Astrocyte (in vitro differentiated cells and primary cell): ENCODE measurements at regions not wholly inside any gene's neighbourhood (a gene's known extent, or its start where the extent isn't known, plus 50 kb on each side); places are given as distances from the start of the nearest gene placed in this dataset.

ENCODE experiments used
- DNase-seq: peaks from one replicate; pipeline ENCODE4 v3.0.0-alpha.2; 2010; ENCODE audit warnings: low read depth
- FAIRE-seq: peaks from 2 replicates; lab custom pipeline; 2011; peaks lifted over from hg19 to GRCh38; lab: Jason Lieb, UNC
- H2AFZ ChIP-seq: 2 replicates; pipeline ENCODE4 v1.6.0; 2012; ENCODE audit warnings: low read depth, low read length, inconsistent platforms
- H3K27ac ChIP-seq: 2 replicates; pipeline ENCODE4 v1.5.1; 2011; ENCODE audit warnings: low read depth, low read length, inconsistent platforms
- H3K27me3 ChIP-seq: 2 replicates; pipeline ENCODE4 v1.6.0; 2011; ENCODE audit warnings: low read length, inconsistent platforms; ENCODE audit not compliant: insufficient read depth
- H3K36me3 ChIP-seq: 2 replicates; pipeline ENCODE4 v1.5.1; 2011; ENCODE audit warnings: low read length, inconsistent platforms; ENCODE audit not compliant: insufficient read depth
- H3K4me1 ChIP-seq: 2 replicates; pipeline ENCODE4 v1.5.1; 2011; ENCODE audit warnings: low read length, inconsistent platforms; ENCODE audit not compliant: insufficient read depth
- H3K4me2 ChIP-seq: 2 replicates; pipeline ENCODE4 v1.6.0; 2012; ENCODE audit warnings: low read length, inconsistent platforms
- H3K4me3 ChIP-seq: 2 replicates; pipeline ENCODE4 v1.5.1; 2011; ENCODE audit warnings: low read depth, mild to moderate bottlenecking, low read length, inconsistent platforms; ENCODE audit not compliant: insufficient read depth
- H3K79me2 ChIP-seq: 2 replicates; pipeline ENCODE4 v1.6.0; 2012; ENCODE audit warnings: mild to moderate bottlenecking, low read length, inconsistent platforms; ENCODE audit not compliant: insufficient read depth
- H3K9ac ChIP-seq: 2 replicates; pipeline ENCODE4 v1.6.0; 2012; ENCODE audit warnings: mild to moderate bottlenecking, low read length, inconsistent platforms
- H3K9me3 ChIP-seq: 2 replicates; pipeline ENCODE4 v1.5.1; 2012; ENCODE audit warnings: low read depth, mild to moderate bottlenecking, low read length, inconsistent platforms; ENCODE audit not compliant: insufficient read depth
- H4K20me1 ChIP-seq: 2 replicates; pipeline ENCODE4 v1.6.0; 2012; ENCODE audit warnings: low read length, inconsistent platforms; ENCODE audit not compliant: insufficient read depth
- H3K27ac Mint-ChIP-seq: one replicate; pipeline ENCODE4 v1.8.0; 2021; ENCODE audit warnings: mild to moderate bottlenecking, mixed read lengths; ENCODE audit not compliant: unreplicated experiment
- H3K27me3 Mint-ChIP-seq: one replicate; pipeline ENCODE4 v1.8.0; 2021; ENCODE audit warnings: low read depth, mixed read lengths; ENCODE audit not compliant: unreplicated experiment
- H3K36me3 Mint-ChIP-seq: one replicate; pipeline ENCODE4 v1.8.0; 2021; ENCODE audit warnings: low read depth, mixed read lengths; ENCODE audit not compliant: unreplicated experiment
- H3K4me1 Mint-ChIP-seq: one replicate; pipeline ENCODE4 v1.8.0; 2021; ENCODE audit warnings: low read depth, mixed read lengths; ENCODE audit not compliant: unreplicated experiment
- H3K4me3 Mint-ChIP-seq: one replicate; pipeline ENCODE4 v1.8.0; 2021; ENCODE audit warnings: mild to moderate bottlenecking, moderate library complexity, mixed read lengths; ENCODE audit not compliant: unreplicated experiment
- H3K9me3 Mint-ChIP-seq: one replicate; pipeline ENCODE4 v1.8.0; 2021; ENCODE audit warnings: mild to moderate bottlenecking, mixed read lengths; ENCODE audit not compliant: unreplicated experiment
- EZH2 ChIP-seq: IDR thresholded peaks from 2 replicates; pipeline ENCODE4 v1.6.1; 2012; ENCODE audit warnings: mild to moderate bottlenecking, low read length, inconsistent platforms; ENCODE audit not compliant: insufficient read depth
- TF ChIP-seq, protein P1 (sequence below): IDR thresholded peaks from 2 replicates; pipeline ENCODE4 v1.5.1; 2011; ENCODE audit warnings: low read depth, mild to moderate bottlenecking, inconsistent platforms, low read length, moderate library complexity; ENCODE audit not compliant: insufficient read depth

- H3K27me3 ChIP-seq: no peaks in the 10 kb centered on the region
- no peaks in the 10 kb centered on the region for H3K36me3 ChIP-seq
- H2AFZ ChIP-seq: peak overlapping the region; percentile 45
- no peaks in the 10 kb centered on the region for H4K20me1 ChIP-seq
- no peak for FAIRE-seq
- Mint-ChIP-seq H3K27ac (no peak overlapping the region), H3K36me3 (peaks cover 4% of the 10 kb centered on the region), H3K27me3 (no peaks in the 10 kb centered on the region), H3K9me3 (peaks cover 10% of the 10 kb centered on the region), H3K4me1 (peaks cover 4% of the 10 kb centered on the region), H3K4me3 (no peak overlapping the region)
- TF ChIP-seq, protein P1, sequence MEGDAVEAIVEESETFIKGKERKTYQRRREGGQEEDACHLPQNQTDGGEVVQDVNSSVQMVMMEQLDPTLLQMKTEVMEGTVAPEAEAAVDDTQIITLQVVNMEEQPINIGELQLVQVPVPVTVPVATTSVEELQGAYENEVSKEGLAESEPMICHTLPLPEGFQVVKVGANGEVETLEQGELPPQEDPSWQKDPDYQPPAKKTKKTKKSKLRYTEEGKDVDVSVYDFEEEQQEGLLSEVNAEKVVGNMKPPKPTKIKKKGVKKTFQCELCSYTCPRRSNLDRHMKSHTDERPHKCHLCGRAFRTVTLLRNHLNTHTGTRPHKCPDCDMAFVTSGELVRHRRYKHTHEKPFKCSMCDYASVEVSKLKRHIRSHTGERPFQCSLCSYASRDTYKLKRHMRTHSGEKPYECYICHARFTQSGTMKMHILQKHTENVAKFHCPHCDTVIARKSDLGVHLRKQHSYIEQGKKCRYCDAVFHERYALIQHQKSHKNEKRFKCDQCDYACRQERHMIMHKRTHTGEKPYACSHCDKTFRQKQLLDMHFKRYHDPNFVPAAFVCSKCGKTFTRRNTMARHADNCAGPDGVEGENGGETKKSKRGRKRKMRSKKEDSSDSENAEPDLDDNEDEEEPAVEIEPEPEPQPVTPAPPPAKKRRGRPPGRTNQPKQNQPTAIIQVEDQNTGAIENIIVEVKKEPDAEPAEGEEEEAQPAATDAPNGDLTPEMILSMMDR: no peak
- no peak for TF ChIP-seq EZH2
- H3K9ac ChIP-seq: peak overlapping the region; percentile 47
- H3K4me1 ChIP-seq: no peaks in the 10 kb centered on the region
- peak overlapping the region; percentile 8 for H3K27ac ChIP-seq
- H3K79me2 ChIP-seq: no peaks in the 10 kb centered on the region
- peak overlapping the region; percentile 75 for H3K4me2 ChIP-seq
- H3K4me3 ChIP-seq: peak overlapping the region; percentile 53
- peak; percentile 5 for DNase-seq
- H3K9me3 ChIP-seq: no peaks in the 10 kb centered on the region
These were observed 59.4 kb upstream of the ALOX12 start for GRCh38 chr17:6936370-6937028.

DNA sequence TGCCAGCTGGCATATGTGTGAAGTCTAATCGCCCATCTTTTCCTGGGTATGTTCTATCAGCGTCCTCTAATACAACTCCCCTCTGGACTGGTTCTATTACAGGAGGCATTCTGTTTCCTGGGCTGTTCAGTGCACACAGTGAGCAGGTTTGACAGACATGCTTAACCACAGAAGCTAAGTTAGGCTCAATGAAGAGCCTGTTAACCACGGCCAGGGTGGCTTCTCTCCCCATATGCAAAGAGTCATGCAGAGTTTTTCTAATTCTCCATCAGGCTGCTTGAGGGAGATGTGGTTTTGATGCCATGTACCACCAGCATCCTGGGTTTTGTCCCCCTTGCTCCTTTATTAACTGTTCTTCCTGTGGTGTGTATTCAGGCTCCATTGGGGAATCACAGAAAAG lies 57.2 kb upstream of the ALOX12 start:
- Histone ChIP-seq H3K79me2 (no peaks in the 10 kb centered on the region), H4K20me1 (no peaks in the 10 kb centered on the region), H3K36me3 (no peaks in the 10 kb centered on the region), H3K9me3 (no peaks in the 10 kb centered on the region), H3K4me1 (no peaks in the 10 kb centered on the region), H3K27ac (no peak overlapping the region), H3K4me2 (no peak overlapping the region), H3K4me3 (no peak overlapping the region), H3K9ac (no peak overlapping the region), H2AFZ (no peak overlapping the region), H3K27me3 (no peaks in the 10 kb centered on the region)
- Mint-ChIP-seq H3K9me3 (peaks cover 10% of the 10 kb centered on the region), H3K36me3 (peaks cover 4% of the 10 kb centered on the region), H3K4me1 (peaks cover 4% of the 10 kb centered on the region), H3K27me3 (peaks cover 2% of the 10 kb centered on the region), H3K4me3 (no peak overlapping the region), H3K27ac (no peak overlapping the region)
- FAIRE-seq (no peak), DNase-seq (no peak)
- TF ChIP-seq, protein P1: no peak
- TF ChIP-seq EZH2: no peak

DNA sequence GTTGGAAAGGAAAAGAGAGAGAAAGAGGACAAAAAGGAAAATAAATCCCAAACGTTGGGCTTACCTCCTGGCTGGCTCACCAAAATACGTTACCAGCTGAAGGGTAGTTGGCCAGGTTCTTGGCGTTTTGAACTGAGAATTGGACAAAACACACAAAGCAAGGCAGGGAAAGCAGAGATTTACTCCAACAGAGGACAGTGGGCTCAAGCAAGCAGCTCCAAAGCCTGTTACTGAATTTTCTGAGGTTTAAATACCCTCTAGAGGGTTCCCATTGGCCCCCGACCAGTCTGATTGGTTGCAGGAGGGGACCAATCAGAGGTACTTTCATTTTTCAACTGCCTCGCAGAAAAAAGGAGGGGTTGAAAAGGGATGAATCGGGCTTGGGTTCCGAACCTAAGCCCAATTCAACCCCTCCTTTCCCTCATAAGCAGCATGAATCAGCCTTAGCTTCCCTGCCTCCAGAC lies 55.6 kb upstream of the ALOX12 start:
- Mint-ChIP-seq H3K36me3 (no peaks in the 10 kb centered on the region), H3K27ac (no peak overlapping the region), H3K4me1 (peaks cover 4% of the 10 kb centered on the region), H3K4me3 (no peak overlapping the region), H3K9me3 (no peaks in the 10 kb centered on the region), H3K27me3 (peaks cover 2% of the 10 kb centered on the region)
- Histone ChIP-seq H3K79me2 (no peaks in the 10 kb centered on the region), H4K20me1 (no peaks in the 10 kb centered on the region), H3K9ac (no peak overlapping the region), H3K9me3 (no peaks in the 10 kb centered on the region), H3K27ac (no peak overlapping the region), H3K4me2 (no peak overlapping the region), H3K4me3 (no peak overlapping the region), H3K27me3 (no peaks in the 10 kb centered on the region), H3K36me3 (no peaks in the 10 kb centered on the region), H2AFZ (no peak overlapping the region), H3K4me1 (no peaks in the 10 kb centered on the region)
- no peak for DNase-seq
- no peak for TF ChIP-seq EZH2
- TF ChIP-seq, protein P1: no peak
- FAIRE-seq: no peak
